CD8-positive, alpha-beta memory T cell (primary cell): ENCODE measurements at regions not wholly inside any gene's neighbourhood (a gene's known extent, or its start where the extent isn't known, plus 50 kb on each side); places are given as distances from the start of the nearest gene placed in this dataset.
A peak's percentile ranks its signal among the peaks of the same experiment; 100 is the strongest.
"Not testable (repeated sequence)": the region's sequence is repeated elsewhere in the genome, so short reads cannot be mapped to it uniquely, and the experiment has no call there.

ENCODE experiments used
- CTCF ChIA-PET: fragments of 350-600 bp; sonication (Branson Sonifier 250); formaldehyde crosslinking; loops from one replicate; lab custom pipeline; 2021; ENCODE audit warnings: antibody characterized with exemption; lab: Charles Lee
- POLR2A ChIA-PET: fragments of 350-600 bp; sonication (Branson Sonifier 250); formaldehyde crosslinking; loops from one replicate; lab custom pipeline; 2021; ENCODE audit warnings: antibody characterized with exemption; lab: Charles Lee
- DNase-seq, 5 donors: peaks; one replicate each; pipeline versions ENCODE4 v3.0.0 to v3.0.0-alpha.2; 2020 to 2022; ENCODE audit warnings: mixed read lengths in 1 of 5
- H3K27ac ChIP-seq: one replicate; pipeline ENCODE4 v1.7.0; 2013; ENCODE audit warnings: low read depth, mild to moderate bottlenecking, low read length, moderate library complexity
- H3K27me3 ChIP-seq: 2 replicates; pipeline ENCODE4 v1.7.0; 2013; ENCODE audit warnings: low read length, mild to moderate bottlenecking; ENCODE audit not compliant: insufficient read depth, poor library complexity, severe bottlenecking
- H3K36me3 ChIP-seq: 2 replicates; pipeline ENCODE4 v1.7.0; 2013; ENCODE audit warnings: mild to moderate bottlenecking, low read length, moderate library complexity; ENCODE audit not compliant: insufficient read depth
- H3K4me1 ChIP-seq: 2 replicates; pipeline ENCODE4 v1.7.0; 2013; ENCODE audit warnings: mild to moderate bottlenecking, low read length, moderate library complexity; ENCODE audit not compliant: insufficient read depth
- H3K4me3 ChIP-seq: 2 replicates; pipeline ENCODE4 v1.7.0; 2013; ENCODE audit warnings: mild to moderate bottlenecking, low read length
- H3K9me3 ChIP-seq: 2 replicates; pipeline ENCODE4 v1.7.0; 2013; ENCODE audit warnings: mild to moderate bottlenecking, low read length
- H3K27ac Mint-ChIP-seq, 8 donors: one replicate each; pipeline ENCODE4 v1.8.0; 2020 to 2021; ENCODE audit warnings: mixed read lengths in 8 of 8, mild to moderate bottlenecking in 6 of 8, inconsistent platforms in 3 of 8, moderate library complexity in 3 of 8
- H3K27me3 Mint-ChIP-seq, 2 donors: one replicate each; pipeline ENCODE4 v1.8.0; 2020 to 2021; ENCODE audit warnings: mixed read lengths in 2 of 2, mild to moderate bottlenecking in 1 of 2, moderate library complexity in 1 of 2
- H3K36me3 Mint-ChIP-seq, 3 donors: one replicate each; pipeline ENCODE4 v1.8.0; 2020 to 2021; ENCODE audit warnings: mixed read lengths in 3 of 3, inconsistent platforms in 1 of 3, mild to moderate bottlenecking in 1 of 3
- H3K4me1 Mint-ChIP-seq, 3 donors: one replicate each; pipeline ENCODE4 v1.8.0; 2020 to 2021; ENCODE audit warnings: mixed read lengths in 3 of 3, inconsistent platforms in 1 of 3, mild to moderate bottlenecking in 1 of 3
- H3K4me3 Mint-ChIP-seq, 7 donors: one replicate each; pipeline ENCODE4 v1.8.0; 2020 to 2021; ENCODE audit warnings: mixed read lengths in 7 of 7, mild to moderate bottlenecking in 6 of 7, moderate library complexity in 4 of 7, inconsistent platforms in 2 of 7
- H3K9me3 Mint-ChIP-seq, 5 donors: one replicate each; pipeline ENCODE4 v1.8.0; 2020 to 2022; ENCODE audit warnings: mixed read lengths in 5 of 5, mild to moderate bottlenecking in 3 of 5, moderate library complexity in 2 of 5, inconsistent platforms in 1 of 5

DNA sequence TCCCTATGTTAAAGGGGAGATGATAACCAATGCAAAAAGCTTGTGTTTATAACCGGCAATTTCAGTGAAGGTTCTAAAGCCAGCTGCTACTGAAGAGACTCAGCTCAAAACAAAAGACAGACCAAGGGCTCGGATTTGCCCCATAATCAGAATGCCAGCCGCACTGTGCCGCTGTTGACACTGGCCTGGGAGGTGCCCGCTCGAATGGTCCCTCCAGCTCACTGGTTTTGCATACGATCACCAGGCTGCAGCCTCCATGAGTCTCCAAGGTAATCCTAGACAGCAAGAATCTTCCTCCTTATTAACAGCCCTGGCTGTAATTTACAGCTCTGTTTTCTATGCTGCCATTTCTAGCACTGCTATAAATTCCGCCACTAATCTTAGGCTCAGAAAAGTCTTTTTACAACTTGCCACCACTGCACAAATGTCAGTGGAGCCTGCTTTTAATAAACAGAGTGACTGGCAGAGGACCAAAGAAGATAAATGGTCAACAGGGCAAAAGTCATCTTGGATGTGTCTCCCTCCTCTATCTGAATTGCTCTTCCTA is 155.7 kb upstream of the SH3BP4 start:
- no peak for DNase-seq
- Histone ChIP-seq H3K27ac (no peak overlapping the region), H3K9me3 (no peaks in the 10 kb centered on the region), H3K4me1 (no peaks in the 10 kb centered on the region), H3K27me3 (no peaks in the 10 kb centered on the region), H3K36me3 (no peaks in the 10 kb centered on the region), H3K4me3 (no peak overlapping the region)
- no peak overlapping the region for H3K27ac Mint-ChIP-seq
- no peaks in the 10 kb centered on the region for H3K9me3 Mint-ChIP-seq
- ChIA-PET POLR2A (no interaction called here), CTCF (no interaction called here)
- H3K36me3 Mint-ChIP-seq, result no peaks in the 10 kb centered on the region
- no peaks in the 10 kb centered on the region for H3K4me1 Mint-ChIP-seq
- H3K27me3 Mint-ChIP-seq, result peaks cover 7 to 25% of the 10 kb centered on the region in 2 donors
- H3K4me3 Mint-ChIP-seq, result no peak overlapping the region

DNA sequence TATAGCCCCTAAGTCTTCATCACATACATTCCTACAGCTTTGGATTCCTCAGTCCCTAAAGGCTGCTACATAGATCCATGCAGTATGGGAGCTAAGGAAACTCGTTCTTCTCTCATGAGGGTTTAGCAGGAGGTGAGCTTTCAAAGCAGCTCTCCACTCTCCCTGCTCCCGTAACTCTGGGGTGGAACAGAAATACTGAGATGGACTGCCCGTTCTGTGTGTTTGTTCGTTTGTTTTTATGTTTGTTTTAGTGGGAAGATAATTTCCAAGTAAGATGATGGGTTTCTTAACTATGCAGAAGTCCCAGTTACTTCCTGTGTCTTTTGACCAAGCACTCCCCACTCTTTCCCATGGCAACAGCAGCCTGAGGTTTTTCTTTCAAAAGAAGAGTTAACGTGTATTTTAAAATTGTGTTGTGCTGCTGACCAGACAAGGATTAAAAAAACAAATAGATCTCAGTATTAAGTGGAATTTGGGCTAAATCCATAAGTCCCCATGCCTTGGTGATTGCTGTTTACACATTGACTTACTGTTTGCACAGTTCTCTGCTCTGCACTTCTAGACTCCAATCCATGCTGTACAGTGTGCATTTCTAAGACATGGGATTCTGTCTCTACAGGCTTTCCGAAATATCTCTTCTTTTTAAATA is 156.4 kb upstream of the SH3BP4 start:
- no peaks in the 10 kb centered on the region for H3K27me3 ChIP-seq
- POLR2A ChIA-PET, result no interaction called here
- Mint-ChIP-seq H3K36me3 (no peaks in the 10 kb centered on the region), H3K27me3 (peaks cover 6 to 19% of the 10 kb centered on the region in 2 donors), H3K4me1 (no peaks in the 10 kb centered on the region), H3K9me3 (no peaks in the 10 kb centered on the region), H3K4me3 (no peak overlapping the region), H3K27ac (no peak overlapping the region)
- H3K27ac ChIP-seq, result no peak overlapping the region
- H3K4me1 ChIP-seq, result no peaks in the 10 kb centered on the region
- CTCF ChIA-PET, result no interaction called here
- DNase-seq, result no peak
- H3K4me3 ChIP-seq, result no peak overlapping the region
- no peaks in the 10 kb centered on the region for H3K9me3 ChIP-seq
- H3K36me3 ChIP-seq, result no peaks in the 10 kb centered on the region

DNA sequence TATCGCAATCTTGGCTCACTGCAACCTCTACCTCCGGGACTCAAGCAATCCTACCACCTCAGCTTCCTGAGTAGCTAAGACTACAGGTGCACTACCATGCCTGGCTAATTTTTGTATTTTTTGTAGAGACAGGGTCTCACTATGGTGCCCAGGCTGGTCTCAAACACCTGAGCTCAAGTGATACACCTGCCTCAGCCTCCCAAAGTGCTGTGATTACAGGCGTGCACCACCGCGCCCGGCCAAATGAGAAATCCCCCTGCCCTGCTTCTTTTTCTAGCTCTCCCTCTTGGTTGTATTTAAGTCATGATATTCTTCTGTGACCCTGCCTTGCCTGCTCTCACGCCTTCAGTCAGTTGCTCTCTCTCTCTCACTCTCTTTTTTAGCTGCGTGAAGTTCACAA is 157.0 kb upstream of the SH3BP4 start:
- Histone ChIP-seq H3K4me1 (no peaks in the 10 kb centered on the region), H3K4me3 (no peak overlapping the region), H3K27ac (no peak overlapping the region), H3K9me3 (no peaks in the 10 kb centered on the region), H3K36me3 (no peaks in the 10 kb centered on the region), H3K27me3 (no peaks in the 10 kb centered on the region)
- Mint-ChIP-seq H3K27ac (no peak overlapping the region), H3K4me1 (no peaks in the 10 kb centered on the region), H3K4me3 (no peak overlapping the region), H3K36me3 (no peaks in the 10 kb centered on the region), H3K9me3 (no peaks in the 10 kb centered on the region), H3K27me3 (peaks cover 4 to 16% of the 10 kb centered on the region in 2 donors)
- DNase-seq, result no peak
- ChIA-PET POLR2A (no interaction called here), CTCF (no interaction called here)

DNA sequence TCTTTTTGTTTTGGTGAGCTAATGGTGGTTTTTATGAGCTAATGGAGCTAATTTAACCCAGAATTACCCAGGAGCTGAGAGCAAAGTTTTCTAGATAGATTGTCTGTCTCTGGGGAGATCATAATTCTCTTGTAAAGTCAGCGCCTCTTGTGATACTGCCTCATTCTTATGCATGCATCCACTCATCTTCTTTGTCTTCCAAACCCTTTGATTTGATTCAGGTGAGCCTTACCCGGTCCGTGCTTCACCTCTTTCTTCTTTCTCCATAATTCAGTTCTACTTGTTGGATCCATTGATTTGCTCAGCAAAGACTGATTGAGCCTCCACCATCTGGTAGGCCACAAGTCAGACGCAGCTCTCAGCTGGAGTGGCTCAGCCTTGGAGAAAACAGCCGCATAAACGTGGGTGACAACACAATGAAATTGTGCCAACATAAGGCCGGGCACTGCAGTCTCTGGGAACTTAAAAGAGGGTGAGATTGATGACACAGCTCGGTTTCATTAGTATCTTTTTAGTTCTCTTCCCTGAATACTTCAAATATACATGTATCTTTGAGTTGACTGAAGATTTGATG is 158.5 kb upstream of the SH3BP4 start:
- Mint-ChIP-seq H3K36me3 (no peaks in the 10 kb centered on the region), H3K27ac (no peak overlapping the region), H3K4me1 (no peaks in the 10 kb centered on the region), H3K27me3 (peaks cover 2 to 25% of the 10 kb centered on the region in 2 donors), H3K9me3 (no peaks in the 10 kb centered on the region), H3K4me3 (no peak overlapping the region)
- no peak for DNase-seq
- H3K36me3 ChIP-seq, result no peaks in the 10 kb centered on the region
- H3K27ac ChIP-seq, result no peak overlapping the region
- no peaks in the 10 kb centered on the region for H3K27me3 ChIP-seq
- POLR2A ChIA-PET, result no interaction called here
- no peaks in the 10 kb centered on the region for H3K9me3 ChIP-seq
- CTCF ChIA-PET, result no interaction called here
- no peak overlapping the region for H3K4me3 ChIP-seq
- H3K4me1 ChIP-seq, result no peaks in the 10 kb centered on the region

DNA sequence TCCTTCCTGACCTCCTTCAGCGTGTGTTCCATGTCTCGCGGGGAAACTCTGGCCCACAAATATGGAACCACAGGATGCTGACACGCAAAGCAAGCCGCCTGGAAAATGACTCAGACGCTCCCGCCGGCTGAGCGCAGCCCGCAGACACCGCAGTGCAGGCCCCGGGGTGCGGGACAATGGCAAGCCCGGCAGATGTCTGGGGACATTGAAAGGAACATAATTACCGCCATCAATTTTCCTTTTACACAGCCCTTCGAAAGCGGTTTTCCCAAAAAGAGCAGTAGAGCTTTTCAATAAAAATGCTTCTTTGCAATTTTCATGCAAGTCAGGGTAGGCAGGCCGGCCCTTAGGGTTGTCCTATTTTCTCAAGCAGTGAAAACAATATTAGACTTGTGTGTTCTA is 159.2 kb upstream of the SH3BP4 start:
- H3K27ac Mint-ChIP-seq, result no peak overlapping the region
- H3K36me3 Mint-ChIP-seq, result no peaks in the 10 kb centered on the region
- Histone ChIP-seq H3K27me3 (no peaks in the 10 kb centered on the region), H3K4me3 (no peak overlapping the region), H3K4me1 (no peaks in the 10 kb centered on the region), H3K36me3 (no peaks in the 10 kb centered on the region), H3K9me3 (no peaks in the 10 kb centered on the region), H3K27ac (no peak overlapping the region)
- CTCF ChIA-PET, result no interaction called here
- no peak overlapping the region for H3K4me3 Mint-ChIP-seq
- H3K4me1 Mint-ChIP-seq, result no peaks in the 10 kb centered on the region
- H3K9me3 Mint-ChIP-seq, result no peaks in the 10 kb centered on the region
- H3K27me3 Mint-ChIP-seq, result peaks cover 8 to 25% of the 10 kb centered on the region in 2 donors
- no peak for DNase-seq
- POLR2A ChIA-PET, result no interaction called here

DNA sequence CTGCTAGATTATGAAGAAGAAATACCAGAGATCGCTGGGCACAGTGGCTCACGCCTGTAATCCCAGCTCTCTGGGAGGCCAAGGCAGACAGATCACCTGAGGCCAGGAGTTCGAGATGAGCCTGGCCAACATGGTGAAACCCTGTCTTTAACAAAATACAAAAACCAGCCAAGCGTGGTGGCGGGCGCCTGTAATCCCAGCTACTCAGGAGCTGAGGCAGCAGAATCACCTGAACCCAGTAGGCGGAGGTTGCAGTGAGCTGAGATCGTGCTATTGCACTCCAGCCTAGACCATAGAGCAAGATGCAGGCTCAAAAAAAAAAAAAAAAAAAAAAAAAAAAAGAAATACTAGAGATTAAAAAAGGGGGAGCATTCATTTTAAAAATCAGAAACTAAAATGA is 159.7 kb upstream of the SH3BP4 start:
- H3K27me3 ChIP-seq, H3K4me3 Mint-ChIP-seq, DNase-seq, H3K9me3 ChIP-seq, H3K36me3 Mint-ChIP-seq, H3K4me1 ChIP-seq, H3K36me3 ChIP-seq, H3K4me3 ChIP-seq, CTCF ChIA-PET, H3K27ac ChIP-seq, POLR2A ChIA-PET, H3K9me3 Mint-ChIP-seq, H3K4me1 Mint-ChIP-seq, H3K27ac Mint-ChIP-seq: not testable (repeated sequence)
- peaks cover 9 to 21% of the 10 kb centered on the region in 2 donors for H3K27me3 Mint-ChIP-seq

DNA sequence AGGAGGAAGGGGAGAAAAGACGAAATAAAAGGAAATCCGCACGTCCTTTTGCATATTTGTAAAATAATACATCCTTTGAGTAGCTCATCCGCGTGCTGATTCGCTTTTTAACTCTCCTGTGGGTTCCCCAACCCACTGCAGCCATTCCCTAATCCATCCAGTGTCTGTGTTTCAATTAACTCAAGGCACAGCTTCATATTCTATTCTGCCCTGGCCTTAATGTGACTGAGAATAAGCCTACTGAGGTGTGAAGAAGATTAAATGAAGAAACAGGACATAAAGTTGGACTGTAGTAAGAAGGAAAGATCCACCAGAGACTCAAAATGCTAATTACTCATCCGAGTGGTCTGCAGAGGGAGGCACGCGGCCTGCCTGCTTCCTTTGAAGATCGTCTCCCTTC is 161.4 kb upstream of the SH3BP4 start:
- no peaks in the 10 kb centered on the region for H3K9me3 ChIP-seq
- H3K27ac ChIP-seq, result no peak overlapping the region
- Mint-ChIP-seq H3K36me3 (no peaks in the 10 kb centered on the region), H3K4me1 (no peaks in the 10 kb centered on the region), H3K27ac (peak overlapping the region in 1 of 8 donors; percentile 84), H3K9me3 (peaks cover 0 to 5% (median 3%) of the 10 kb centered on the region in 5 donors), H3K27me3 (peaks cover 12 to 28% of the 10 kb centered on the region in 2 donors), H3K4me3 (no peak overlapping the region)
- no peak overlapping the region for H3K4me3 ChIP-seq
- no peak for DNase-seq
- ChIA-PET POLR2A (no interaction called here), CTCF (interaction anchor here (0.6 kb wide), 1 partner anchor 136 kb away, joined by 3 read pairs; no protein-coding TSS in a partner anchor)
- H3K36me3 ChIP-seq, result no peaks in the 10 kb centered on the region
- H3K4me1 ChIP-seq, result no peaks in the 10 kb centered on the region
- no peaks in the 10 kb centered on the region for H3K27me3 ChIP-seq

DNA sequence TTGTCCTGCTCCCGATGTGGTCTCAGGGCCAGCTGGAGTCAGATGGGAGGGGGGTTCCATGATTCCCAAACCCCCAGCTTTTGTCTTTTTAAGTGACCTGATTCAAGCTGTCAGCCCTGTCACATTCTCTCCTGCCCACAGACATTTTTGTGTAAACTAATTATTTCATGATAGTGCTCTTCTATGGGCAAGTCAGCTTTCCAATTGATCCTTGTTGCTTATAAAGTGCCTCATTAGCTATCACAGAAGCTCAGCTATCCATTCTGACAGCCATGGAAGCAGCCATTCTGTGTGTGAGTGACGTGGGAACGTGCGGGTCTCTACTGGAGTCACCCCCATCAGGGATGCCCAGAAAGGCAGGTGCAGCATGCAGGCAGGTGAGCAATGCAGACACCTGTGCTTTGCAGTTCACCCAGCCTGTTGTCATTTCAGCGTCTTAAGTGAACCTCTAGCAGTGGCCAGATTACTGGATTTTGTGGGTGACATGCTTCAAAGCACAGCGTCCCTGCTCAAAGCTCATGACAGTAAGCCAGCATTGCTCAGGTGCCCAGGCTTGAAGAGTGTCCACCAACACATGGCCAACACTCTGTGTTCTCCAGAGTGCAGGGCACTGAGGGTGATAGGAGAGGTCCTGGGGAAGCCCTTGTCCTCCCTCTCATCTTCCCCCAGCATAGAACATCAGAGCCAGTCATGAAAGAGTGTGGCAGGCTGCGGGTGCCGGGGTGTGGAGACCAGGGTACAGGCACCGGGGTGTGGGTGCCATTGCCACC is 162.1 kb upstream of the SH3BP4 start:
- no peak for DNase-seq
- Histone ChIP-seq H3K4me1 (no peaks in the 10 kb centered on the region), H3K36me3 (no peaks in the 10 kb centered on the region), H3K9me3 (no peaks in the 10 kb centered on the region), H3K27ac (no peak overlapping the region), H3K27me3 (no peaks in the 10 kb centered on the region), H3K4me3 (no peak overlapping the region)
- Mint-ChIP-seq H3K27ac (peak overlapping the region in 1 of 8 donors; percentile 84), H3K4me3 (no peak overlapping the region), H3K27me3 (peaks cover 13 to 24% of the 10 kb centered on the region in 2 donors), H3K36me3 (no peaks in the 10 kb centered on the region), H3K9me3 (peaks cover 0 to 5% (median 3%) of the 10 kb centered on the region in 5 donors), H3K4me1 (no peaks in the 10 kb centered on the region)
- ChIA-PET POLR2A (no interaction called here), CTCF (interaction anchor here (0.6 kb wide), 1 partner anchor 136 kb away, joined by 3 read pairs; no protein-coding TSS in a partner anchor)
